SJCRH30 (cell line): ENCODE measurements at regions not wholly inside any gene's neighbourhood (a gene's known extent, or its start where the extent isn't known, plus 50 kb on each side); places are given as distances from the start of the nearest gene placed in this dataset.

ENCODE experiments used
- DNase-seq, 2 experiments: peaks; one replicate each; pipeline ENCODE4 v3.0.0-alpha.2; 2015 to 2020
- H3K27ac ChIP-seq: fragments of 250-450 bp; sonication (Bioruptor Pico); 2 replicates; pipeline ENCODE4 v1.5.1; 2020; ENCODE audit warnings: mild to moderate bottlenecking, moderate library complexity
- H3K27me3 ChIP-seq: fragments of 250-450 bp; sonication (Bioruptor Pico); 2 replicates; pipeline ENCODE4 v1.5.1; 2020; ENCODE audit warnings: mild to moderate bottlenecking, moderate library complexity
- H3K36me3 ChIP-seq: fragments of 250-450 bp; sonication (Bioruptor Pico); 2 replicates; pipeline ENCODE4 v1.5.1; 2020; ENCODE audit warnings: mild to moderate bottlenecking, moderate library complexity
- H3K4me1 ChIP-seq: fragments of 250-450 bp; sonication (Bioruptor Pico); 2 replicates; pipeline ENCODE4 v1.5.1; 2020; ENCODE audit warnings: mild to moderate bottlenecking, moderate library complexity
- H3K4me3 ChIP-seq: fragments of 250-450 bp; sonication (Bioruptor Pico); 2 replicates; pipeline ENCODE4 v1.5.1; 2020; ENCODE audit warnings: mild to moderate bottlenecking, moderate library complexity
- H3K9me3 ChIP-seq: fragments of 250-450 bp; sonication (Bioruptor Pico); replicated peaks from 2 replicates; pipeline ENCODE4 v1.5.1; 2020; ENCODE audit warnings: mild to moderate bottlenecking, moderate library complexity

DNA sequence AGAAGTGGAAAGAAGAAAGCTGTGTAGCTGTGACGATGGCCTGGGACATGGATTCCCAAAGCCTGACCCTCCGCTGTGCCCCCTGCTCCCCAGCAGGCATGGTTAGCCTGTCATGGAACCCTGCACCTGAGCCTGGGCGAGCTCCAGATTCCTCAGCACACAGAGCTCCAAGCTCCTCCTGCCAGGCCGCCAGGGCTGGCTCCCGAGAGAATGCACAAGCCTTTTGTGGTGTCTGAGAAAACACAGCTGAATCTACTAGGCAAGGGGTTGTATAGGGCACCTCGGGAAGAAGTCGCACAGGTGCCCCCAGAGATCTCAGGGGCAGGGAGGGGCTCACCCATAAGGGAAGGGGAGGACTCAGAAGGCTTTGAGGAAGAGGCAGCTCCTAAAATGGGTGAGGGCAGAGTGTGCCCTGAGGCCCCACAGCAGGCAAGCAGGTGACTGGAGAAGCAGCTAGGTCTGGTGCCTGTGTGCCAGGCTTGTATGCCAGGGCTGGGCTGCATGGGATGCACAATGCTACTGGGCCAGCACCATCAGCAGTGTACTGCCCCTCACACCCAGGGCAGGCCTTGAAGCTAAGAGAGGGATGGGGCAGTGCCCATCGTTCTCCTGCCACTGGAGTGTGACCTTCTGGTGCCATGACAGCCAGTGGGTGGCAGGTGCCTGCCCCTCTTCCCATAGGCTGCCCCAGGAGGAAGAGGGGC is 64.3 kb upstream of the CD93 start:
- no peaks in the 10 kb centered on the region for H3K9me3 ChIP-seq
- H3K4me1 ChIP-seq = peaks cover 65% of the 10 kb centered on the region
- DNase-seq = no peak
- no peak overlapping the region for H3K4me3 ChIP-seq
- no peaks in the 10 kb centered on the region for H3K36me3 ChIP-seq
- H3K27ac ChIP-seq = no peak overlapping the region
- no peaks in the 10 kb centered on the region for H3K27me3 ChIP-seq

- H3K27me3 ChIP-seq = no peaks in the 10 kb centered on the region
- no peak for DNase-seq
- no peak overlapping the region for H3K27ac ChIP-seq
- no peaks in the 10 kb centered on the region for H3K9me3 ChIP-seq
- H3K4me1 ChIP-seq = peaks cover 62% of the 10 kb centered on the region
- H3K36me3 ChIP-seq = no peaks in the 10 kb centered on the region
- H3K4me3 ChIP-seq = no peak overlapping the region
These were observed 63.6 kb upstream of the CD93 start for GRCh38 chr20:23149623-23150279.

- H3K36me3 ChIP-seq = no peaks in the 10 kb centered on the region
- H3K4me3 ChIP-seq = no peak overlapping the region
- peaks cover 55% of the 10 kb centered on the region for H3K4me1 ChIP-seq
- DNase-seq = no peak
- peak overlapping the region; percentile 16; the same call in 1 of the 2 replicates for H3K27ac ChIP-seq
- H3K27me3 ChIP-seq = no peaks in the 10 kb centered on the region
- no peaks in the 10 kb centered on the region for H3K9me3 ChIP-seq
These were observed 62.8 kb upstream of the CD93 start for GRCh38 chr20:23148731-23149570.

DNA sequence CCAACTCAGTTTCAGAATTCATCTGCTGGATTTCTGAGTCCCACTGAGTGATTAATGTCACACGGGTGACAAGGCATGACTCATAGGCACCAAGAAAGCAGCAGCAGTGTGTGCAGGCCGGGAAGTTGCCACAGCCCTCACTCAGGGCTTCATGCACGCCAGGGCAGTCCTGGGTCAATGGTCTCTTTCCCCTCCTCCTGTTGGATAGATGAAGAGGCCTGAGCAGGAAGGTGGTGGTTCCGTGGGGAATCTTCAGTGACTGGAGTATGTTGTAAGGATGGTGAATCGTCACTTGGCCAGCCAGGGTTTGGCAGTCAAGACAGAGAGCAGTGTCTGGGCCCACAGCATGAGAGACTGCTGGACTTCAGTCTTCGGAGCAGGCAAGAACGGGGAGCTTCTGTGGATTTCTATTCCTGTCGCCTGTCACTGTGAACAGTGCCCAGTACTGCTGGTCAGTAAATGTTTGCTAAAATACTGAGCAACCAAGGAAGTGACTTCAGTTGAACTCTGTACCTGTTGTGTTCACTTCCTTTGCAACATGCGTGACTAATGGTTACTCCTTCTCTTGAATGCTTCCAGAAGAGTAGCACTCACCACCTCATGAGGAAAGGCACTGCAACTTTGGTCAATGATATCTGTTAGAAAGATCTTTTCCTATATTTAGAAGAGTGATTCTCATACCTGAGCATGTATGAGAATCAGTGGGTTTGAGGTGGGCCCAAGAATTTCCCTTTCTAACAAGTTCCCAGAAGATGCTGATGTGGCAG is 62.0 kb upstream of the CD93 start:
- no peak overlapping the region for H3K4me3 ChIP-seq
- H3K27me3 ChIP-seq = no peaks in the 10 kb centered on the region
- no peaks in the 10 kb centered on the region for H3K36me3 ChIP-seq
- H3K4me1 ChIP-seq = peaks cover 57% of the 10 kb centered on the region
- no peaks in the 10 kb centered on the region for H3K9me3 ChIP-seq
- DNase-seq = no peak
- peak overlapping the region; percentile 16 for H3K27ac ChIP-seq

DNA sequence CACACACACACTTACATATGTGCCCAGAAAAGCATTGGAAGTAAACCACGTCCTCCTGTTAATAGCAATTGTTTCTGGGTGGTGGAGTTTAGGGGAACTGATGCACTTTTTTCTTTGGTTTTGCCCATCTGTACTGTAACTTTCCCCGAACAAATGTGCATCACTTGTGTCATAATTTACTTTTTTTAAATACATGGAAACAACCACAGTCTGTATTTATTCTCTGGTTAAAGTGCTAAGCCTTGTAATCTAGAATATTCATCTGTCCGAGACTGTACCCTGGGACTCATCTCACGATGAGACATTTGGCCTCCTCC is 61.5 kb upstream of the CD93 start:
- peaks cover 58% of the 10 kb centered on the region for H3K4me1 ChIP-seq

DNA sequence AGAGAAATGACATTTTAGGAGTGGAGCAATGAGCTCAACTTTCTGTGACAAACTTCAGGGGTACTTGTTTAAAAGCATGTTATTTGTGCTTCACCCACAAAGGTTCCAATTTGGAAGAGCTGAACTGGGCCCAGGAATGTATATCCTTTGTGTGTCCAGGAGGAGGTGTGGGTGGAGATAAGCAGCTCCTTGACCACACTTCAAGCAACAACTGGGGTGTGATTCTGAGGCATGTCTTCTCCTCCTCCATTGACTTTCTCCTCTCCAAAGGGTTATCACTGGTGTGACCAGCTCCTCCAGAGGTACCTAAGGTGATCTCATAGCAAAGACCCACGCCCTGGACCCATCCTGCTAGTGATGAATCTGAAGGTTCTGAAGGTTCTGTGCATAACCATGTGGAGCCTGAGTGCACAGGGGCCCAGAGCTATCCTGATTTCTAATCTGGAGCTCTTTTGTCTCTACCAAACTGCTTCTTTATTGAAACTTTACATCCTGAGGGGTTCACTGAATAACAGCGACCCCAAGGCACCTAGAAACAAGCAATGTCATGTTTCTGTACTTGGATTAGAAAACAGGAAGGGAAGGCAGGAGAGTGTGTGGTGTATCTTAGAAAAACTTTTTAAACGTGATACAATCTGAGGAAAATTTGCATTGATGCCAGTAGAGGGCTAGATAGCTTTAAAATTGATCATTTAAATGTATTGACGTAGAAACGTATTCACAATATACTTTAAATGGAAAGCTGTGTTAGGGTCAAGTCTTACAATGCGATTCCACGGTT is 60.9 kb upstream of the CD93 start:
- no peak overlapping the region for H3K4me3 ChIP-seq
- no peak for DNase-seq
- peaks cover 58% of the 10 kb centered on the region for H3K4me1 ChIP-seq
- H3K36me3 ChIP-seq = no peaks in the 10 kb centered on the region
- no peaks in the 10 kb centered on the region for H3K27me3 ChIP-seq
- H3K27ac ChIP-seq = no peak overlapping the region
- H3K9me3 ChIP-seq = no peaks in the 10 kb centered on the region

More for the DNA sequence above, 61.5 kb upstream of the CD93 start:
- no peaks in the 10 kb centered on the region for H3K36me3 ChIP-seq
- no peaks in the 10 kb centered on the region for H3K9me3 ChIP-seq
- DNase-seq = no peak
- peak overlapping the region; percentile 16; the same call in 1 of the 2 replicates for H3K27ac ChIP-seq
- H3K4me3 ChIP-seq = no peak overlapping the region
- H3K27me3 ChIP-seq = no peaks in the 10 kb centered on the region

DNA sequence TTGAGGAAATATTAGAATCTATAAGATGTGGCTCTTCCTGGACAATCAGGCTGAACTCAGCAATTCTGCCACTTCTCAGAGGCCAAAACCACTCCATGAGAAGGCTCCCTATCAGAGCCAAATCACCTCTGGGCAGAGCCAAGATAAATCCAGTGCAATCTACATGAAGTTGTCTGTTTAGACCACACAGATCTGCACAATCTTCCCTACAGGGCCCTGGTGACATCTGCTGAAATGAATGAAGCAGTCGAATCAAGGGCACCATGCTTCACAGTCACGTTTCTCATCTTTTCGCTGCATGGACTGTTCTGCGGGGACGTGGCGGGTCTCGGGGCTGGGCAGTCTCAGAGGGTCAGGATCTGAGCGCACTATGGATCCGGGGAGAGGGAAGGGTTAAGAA is 60.1 kb upstream of the CD93 start:
- H3K4me3 ChIP-seq = no peak overlapping the region
- no peak overlapping the region for H3K27ac ChIP-seq
- no peaks in the 10 kb centered on the region for H3K9me3 ChIP-seq
- peaks cover 58% of the 10 kb centered on the region for H3K4me1 ChIP-seq
- no peaks in the 10 kb centered on the region for H3K36me3 ChIP-seq
- no peaks in the 10 kb centered on the region for H3K27me3 ChIP-seq
- DNase-seq = no peak

DNA sequence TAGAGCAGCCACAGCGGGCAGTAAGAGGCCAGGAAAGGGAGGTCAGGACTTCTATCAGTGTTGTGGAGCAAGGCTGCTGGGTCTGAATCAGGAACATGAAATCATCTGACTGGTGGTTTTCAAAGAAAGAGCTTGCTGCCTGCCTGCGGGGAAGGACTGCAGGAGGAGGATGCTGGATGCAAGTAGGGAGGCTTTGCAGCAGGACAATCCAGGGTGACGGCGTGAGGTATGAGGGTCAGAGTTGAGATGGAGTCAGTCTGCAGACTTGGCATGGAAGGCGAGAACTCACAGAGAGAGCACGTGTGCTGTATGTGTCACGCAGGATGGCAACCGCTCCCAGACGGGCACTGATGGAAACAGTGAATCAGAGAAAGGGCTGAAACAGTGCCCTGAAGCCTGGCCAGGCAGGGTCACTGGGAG is 59.2 kb upstream of the CD93 start:
- Histone ChIP-seq H3K9me3 (no peaks in the 10 kb centered on the region), H3K4me1 (peaks cover 63% of the 10 kb centered on the region), H3K27ac (no peak overlapping the region), H3K36me3 (no peaks in the 10 kb centered on the region), H3K4me3 (no peak overlapping the region), H3K27me3 (no peaks in the 10 kb centered on the region)
- DNase-seq = no peak

DNA sequence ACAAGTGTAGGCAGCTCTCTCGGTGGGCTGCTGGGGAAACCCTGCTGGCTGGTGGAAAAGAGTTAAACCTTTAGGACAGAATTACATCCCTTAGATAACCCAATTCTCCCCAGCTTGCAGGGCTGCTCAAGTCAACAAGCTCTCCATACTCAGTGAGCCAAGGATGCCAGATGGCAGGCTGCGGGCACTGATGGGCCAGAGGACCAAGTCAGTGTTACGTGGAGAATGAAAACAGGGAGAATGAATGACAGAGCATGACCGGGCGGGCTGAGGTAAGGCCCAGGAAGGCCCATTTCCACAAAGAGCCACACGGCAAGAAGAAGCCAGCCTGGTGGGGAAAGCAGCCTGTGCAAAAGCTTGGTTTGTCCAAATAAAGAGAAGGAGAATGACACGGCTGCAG is 58.7 kb upstream of the CD93 start:
- no peak overlapping the region for H3K27ac ChIP-seq

GRCh38 chr20:23143986-23144690 is 58.0 kb upstream of the CD93 start:
- no peak for DNase-seq
- Histone ChIP-seq H3K27ac (no peak overlapping the region), H3K4me3 (no peak overlapping the region), H3K9me3 (no peaks in the 10 kb centered on the region), H3K27me3 (no peaks in the 10 kb centered on the region), H3K4me1 (peaks cover 61% of the 10 kb centered on the region), H3K36me3 (no peaks in the 10 kb centered on the region)

More for the DNA sequence above, 58.7 kb upstream of the CD93 start:
- Histone ChIP-seq H3K4me3 (no peak overlapping the region), H3K4me1 (peaks cover 62% of the 10 kb centered on the region), H3K9me3 (no peaks in the 10 kb centered on the region), H3K36me3 (no peaks in the 10 kb centered on the region), H3K27me3 (no peaks in the 10 kb centered on the region)
- DNase-seq = no peak

DNA sequence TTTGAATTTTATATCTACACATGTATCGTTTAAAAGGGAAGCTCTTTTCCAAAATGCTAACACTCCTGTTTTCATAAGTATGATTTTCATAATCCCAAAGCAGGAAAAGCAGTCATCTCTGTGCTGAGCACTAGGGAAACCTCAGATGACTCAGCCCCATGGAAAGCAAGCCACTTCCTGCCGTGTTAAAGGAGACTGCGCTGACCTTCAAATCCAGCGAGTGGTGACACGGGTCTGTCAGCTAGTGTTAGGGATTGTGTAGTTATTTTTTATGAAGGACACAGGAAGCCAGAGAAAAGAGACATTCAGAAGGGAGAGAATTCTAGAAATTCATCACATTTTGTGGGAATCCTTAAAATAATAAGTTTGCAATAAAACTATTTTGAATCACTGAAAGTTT is 57.0 kb upstream of the CD93 start:
- Histone ChIP-seq H3K27me3 (no peaks in the 10 kb centered on the region), H3K9me3 (no peaks in the 10 kb centered on the region), H3K4me1 (peaks cover 64% of the 10 kb centered on the region), H3K4me3 (no peak overlapping the region), H3K36me3 (no peaks in the 10 kb centered on the region), H3K27ac (peak overlapping the region; percentile 51)
- peak; percentile 69 to 82 for DNase-seq

- Histone ChIP-seq H3K36me3 (no peaks in the 10 kb centered on the region), H3K4me1 (peaks cover 64% of the 10 kb centered on the region), H3K4me3 (no peak overlapping the region), H3K27me3 (no peaks in the 10 kb centered on the region), H3K9me3 (no peaks in the 10 kb centered on the region), H3K27ac (peak overlapping the region; percentile 51)
- DNase-seq = no peak
These were observed 56.3 kb upstream of the CD93 start for GRCh38 chr20:23142162-23143050.
